ENCODE measurements at regions not wholly inside any gene's neighbourhood (a gene's known extent, or its start where the extent isn't known, plus 50 kb on each side); places are given as distances from the start of the nearest gene placed in this dataset.
"Not testable (repeated sequence)": the region's sequence is repeated elsewhere in the genome, so short reads cannot be mapped to it uniquely, and the experiment has no call there.

DNA sequence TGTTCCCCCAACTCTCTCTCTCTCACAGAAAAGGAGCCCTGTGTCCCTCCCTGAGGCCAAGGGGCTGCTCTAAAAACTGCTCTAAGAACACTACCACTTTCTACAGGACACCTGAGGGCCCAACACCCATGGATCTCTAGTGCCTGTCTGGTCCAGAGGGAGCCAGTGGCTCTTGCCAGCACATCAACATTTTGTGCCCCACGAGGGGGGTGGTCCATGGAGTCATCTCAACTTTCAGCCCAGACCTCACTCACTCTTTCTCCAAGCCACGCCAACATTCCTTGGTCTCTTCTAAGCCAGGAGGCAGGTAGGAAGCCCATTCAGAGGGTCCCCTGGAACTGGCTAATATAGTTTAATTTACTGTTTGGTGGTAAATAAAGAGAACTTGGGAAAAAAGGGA lies 469.0 kb upstream of the ZNG1F start:
- not testable (repeated sequence) for TF ChIP-seq EZH2 (IDR thresholded peaks at IDR 0.05)
- TF ChIP-seq, protein P1, sequence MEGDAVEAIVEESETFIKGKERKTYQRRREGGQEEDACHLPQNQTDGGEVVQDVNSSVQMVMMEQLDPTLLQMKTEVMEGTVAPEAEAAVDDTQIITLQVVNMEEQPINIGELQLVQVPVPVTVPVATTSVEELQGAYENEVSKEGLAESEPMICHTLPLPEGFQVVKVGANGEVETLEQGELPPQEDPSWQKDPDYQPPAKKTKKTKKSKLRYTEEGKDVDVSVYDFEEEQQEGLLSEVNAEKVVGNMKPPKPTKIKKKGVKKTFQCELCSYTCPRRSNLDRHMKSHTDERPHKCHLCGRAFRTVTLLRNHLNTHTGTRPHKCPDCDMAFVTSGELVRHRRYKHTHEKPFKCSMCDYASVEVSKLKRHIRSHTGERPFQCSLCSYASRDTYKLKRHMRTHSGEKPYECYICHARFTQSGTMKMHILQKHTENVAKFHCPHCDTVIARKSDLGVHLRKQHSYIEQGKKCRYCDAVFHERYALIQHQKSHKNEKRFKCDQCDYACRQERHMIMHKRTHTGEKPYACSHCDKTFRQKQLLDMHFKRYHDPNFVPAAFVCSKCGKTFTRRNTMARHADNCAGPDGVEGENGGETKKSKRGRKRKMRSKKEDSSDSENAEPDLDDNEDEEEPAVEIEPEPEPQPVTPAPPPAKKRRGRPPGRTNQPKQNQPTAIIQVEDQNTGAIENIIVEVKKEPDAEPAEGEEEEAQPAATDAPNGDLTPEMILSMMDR (IDR thresholded peaks at IDR 0.05), result not testable (repeated sequence)

All from neural progenitor cell (in vitro differentiated cells).